H1 (cell line): ENCODE measurements at regions not wholly inside any gene's neighbourhood (a gene's known extent, or its start where the extent isn't known, plus 50 kb on each side); places are given as distances from the start of the nearest gene placed in this dataset.

Source experiments
- CTCF ChIA-PET: fragments of 300-600 bp; sonication (Branson Sonifier 250); formaldehyde crosslinking; loops from one replicate; lab custom pipeline; 2021; ENCODE audit not compliant: partially characterized antibody; lab: Charles Lee
- POLR2A ChIA-PET: fragments of 300-600 bp; sonication (Branson Sonifier 250); formaldehyde crosslinking; loops from one replicate; lab custom pipeline; 2021; ENCODE audit warnings: inconsistent platforms; ENCODE audit not compliant: partially characterized antibody; lab: Charles Lee
- DNase-seq, 2 experiments: peaks; one replicate each; pipeline versions ENCODE4 v3.0.0 to v3.0.0-alpha.2; 2010 to 2022; ENCODE audit warnings: low spot score in 2 of 2, low read depth in 1 of 2, mixed read lengths in 1 of 2
- FAIRE-seq: peaks from 2 replicates; lab custom pipeline; 2011; peaks lifted over from hg19 to GRCh38; lab: Jason Lieb, UNC
- H2AFZ ChIP-seq: 2 replicates; pipeline ENCODE4 v1.8.1; 2012; ENCODE audit warnings: low read length, inconsistent platforms
- H2AK5ac ChIP-seq: 2 replicates; pipeline ENCODE4 v1.6.1; 2013; ENCODE audit warnings: low read depth, low read length
- H2BK120ac ChIP-seq: replicated peaks from 2 replicates; pipeline ENCODE3; 2013; ENCODE audit warnings: low read depth, low read length, inconsistent platforms
- H2BK12ac ChIP-seq: 2 replicates; pipeline ENCODE4 v1.6.1; 2013; ENCODE audit warnings: low read depth, low read length
- H2BK15ac ChIP-seq: 2 replicates; pipeline ENCODE4 v1.6.1; 2013; ENCODE audit warnings: low read length
- H2BK20ac ChIP-seq: 2 replicates; pipeline ENCODE4 v1.6.1; 2013; ENCODE audit warnings: low read length
- H2BK5ac ChIP-seq: 2 replicates; pipeline ENCODE4 v1.6.1; 2013; ENCODE audit warnings: low read depth, low read length
- H3K14ac ChIP-seq: 2 replicates; pipeline ENCODE4 v1.6.1; 2013; ENCODE audit warnings: inconsistent platforms; ENCODE audit not compliant: insufficient read length
- H3K18ac ChIP-seq: 2 replicates; pipeline ENCODE4 v1.6.1; 2013; ENCODE audit warnings: low read length; ENCODE audit errors: extremely low read depth
- H3K23ac ChIP-seq: 2 replicates; pipeline ENCODE4 v1.6.1; 2013; ENCODE audit warnings: inconsistent platforms; ENCODE audit not compliant: insufficient read length
- H3K23me2 ChIP-seq: 2 replicates; pipeline ENCODE4 v1.6.1; 2013; ENCODE audit warnings: low read depth, low read length
- H3K27ac ChIP-seq: 2 replicates; pipeline ENCODE4 v1.6.1; 2011; ENCODE audit warnings: low read depth, low read length, inconsistent platforms
- H3K27me3 ChIP-seq, 4 experiments: replicated peaks in 1 of 4; 1 replicate in 1 of 4; 2 replicates in 3 of 4; pipeline versions ENCODE4 v1.6.1 to v1.8.1; 2011 to 2013; ENCODE audit warnings: low read length in 3 of 4, mild to moderate bottlenecking in 3 of 4, inconsistent platforms in 2 of 4, mixed read lengths in 2 of 4, moderate library complexity in 1 of 4; ENCODE audit not compliant: control insufficient read depth in 3 of 4, insufficient read depth in 3 of 4; ENCODE audit errors: extremely low read depth in 1 of 4
- H3K36me3 ChIP-seq, 4 experiments: 2 replicates each; pipeline versions ENCODE4 v1.6.1 to v1.8.1; 2011 to 2013; ENCODE audit warnings: mild to moderate bottlenecking in 4 of 4, low read length in 3 of 4, moderate library complexity in 2 of 4, control low read depth in 1 of 4, inconsistent platforms in 1 of 4; ENCODE audit not compliant: insufficient read depth in 4 of 4, control insufficient read depth in 2 of 4
- H3K4ac ChIP-seq: replicated peaks from 2 replicates; pipeline ENCODE3; 2013; ENCODE audit warnings: low read length, low read depth, mixed read lengths, inconsistent platforms; ENCODE audit not compliant: insufficient read length
- H3K4me1 ChIP-seq, 4 experiments: replicated peaks in 1 of 4; 1 replicate in 1 of 4; 2 replicates in 3 of 4; pipeline versions ENCODE4 v1.6.1 to v1.8.1; 2011 to 2013; ENCODE audit warnings: low read length in 3 of 4, inconsistent platforms in 2 of 4, mixed read lengths in 1 of 4; ENCODE audit not compliant: insufficient read depth in 4 of 4, control insufficient read depth in 3 of 4
- H3K4me2 ChIP-seq, 2 experiments: 2 replicates each; pipeline versions ENCODE4 v1.6.1 to v1.8.1; 2011 to 2013; ENCODE audit warnings: low read depth in 2 of 2, low read length in 2 of 2, control low read depth in 1 of 2, inconsistent platforms in 1 of 2, mild to moderate bottlenecking in 1 of 2; ENCODE audit not compliant: insufficient read depth in 1 of 2
- H3K4me3 ChIP-seq, 4 experiments: fragments of 200-600, 300-600 bp in 1 of 4; sonication (generic), shearing (Covaris generic), sonication (Bioruptor Twin) in 1 of 4; 2 replicates each; pipeline versions ENCODE4 v1.5.1 to v1.8.1; 2011 to 2016; ENCODE audit warnings: low read length in 4 of 4, low read depth in 3 of 4, control low read depth in 2 of 4, inconsistent platforms in 2 of 4, mild to moderate bottlenecking in 2 of 4, mixed read lengths in 1 of 4, moderate library complexity in 1 of 4; ENCODE audit not compliant: insufficient read depth in 2 of 4; ENCODE audit errors: extremely low read depth in 1 of 4
- H3K56ac ChIP-seq: replicated peaks from 2 replicates; pipeline ENCODE3; 2013; ENCODE audit warnings: low read depth, mild to moderate bottlenecking, mixed read lengths, low read length, inconsistent platforms; ENCODE audit not compliant: insufficient read length
- H3K79me1 ChIP-seq: 2 replicates; pipeline ENCODE4 v1.6.1; 2013; ENCODE audit warnings: low read depth, low read length, control low read depth
- H3K79me2 ChIP-seq, 2 experiments: 2 replicates each; pipeline versions ENCODE4 v1.6.1 to v1.8.1; 2012 to 2013; ENCODE audit warnings: low read length in 2 of 2, mild to moderate bottlenecking in 2 of 2, inconsistent platforms in 1 of 2; ENCODE audit not compliant: insufficient read depth in 2 of 2, control insufficient read depth in 1 of 2
- H3K9ac ChIP-seq, 4 experiments: replicated peaks in 1 of 4; 1 replicate in 1 of 4; 2 replicates in 3 of 4; pipeline versions ENCODE4 v1.6.1 to v1.8.1; 2011 to 2013; ENCODE audit warnings: low read depth in 3 of 4, low read length in 3 of 4, control low read depth in 2 of 4, mild to moderate bottlenecking in 2 of 4, moderate library complexity in 2 of 4, inconsistent platforms in 1 of 4; ENCODE audit errors: extremely low read depth in 1 of 4
- H3K9me3 ChIP-seq, 2 experiments: 2 replicates each; pipeline versions ENCODE4 v1.6.1 to v1.8.1; 2012 to 2013; ENCODE audit warnings: mild to moderate bottlenecking in 2 of 2, moderate library complexity in 2 of 2, control low read depth in 1 of 2, inconsistent platforms in 1 of 2, low read depth in 1 of 2, low read length in 1 of 2, mixed read lengths in 1 of 2; ENCODE audit not compliant: insufficient read depth in 2 of 2
- H4K20me1 ChIP-seq, 2 experiments: replicated peaks in 1 of 2; 2 replicates each; pipeline versions ENCODE3 to v1.8.1; 2011 to 2013; ENCODE audit warnings: inconsistent platforms in 2 of 2, low read length in 2 of 2, mild to moderate bottlenecking in 1 of 2; ENCODE audit not compliant: insufficient read depth in 2 of 2, control insufficient read depth in 1 of 2
- H4K5ac ChIP-seq: 2 replicates; pipeline ENCODE4 v1.6.1; 2013; ENCODE audit warnings: low read length, low read depth, mixed read lengths, inconsistent platforms; ENCODE audit not compliant: insufficient read length
- H4K8ac ChIP-seq: 2 replicates; pipeline ENCODE4 v1.8.0; 2013; ENCODE audit warnings: mild to moderate bottlenecking, moderate library complexity, low read length, inconsistent platforms; ENCODE audit not compliant: insufficient read depth; ENCODE audit errors: extremely low read depth
- H4K91ac ChIP-seq: replicated peaks from 2 replicates; pipeline ENCODE3; 2013; ENCODE audit warnings: low read length, mixed read lengths, inconsistent platforms; ENCODE audit not compliant: insufficient read length
- BRCA1 ChIP-seq: IDR thresholded peaks from 2 replicates; pipeline ENCODE4 v1.6.1; 2012; ENCODE audit warnings: low read depth, low read length, improper control_type of control experiment
- CTBP2 ChIP-seq: IDR thresholded peaks from 2 replicates; pipeline ENCODE4 v1.7.0; 2011; ENCODE audit warnings: borderline replicate concordance, mild to moderate bottlenecking, moderate library complexity, mixed read lengths, low read length; ENCODE audit not compliant: insufficient read depth, insufficient read length
- FOSL1 ChIP-seq: IDR thresholded peaks from 2 replicates; pipeline ENCODE4 v1.6.1; 2011; ENCODE audit warnings: mild to moderate bottlenecking, low read depth, low read length, moderate library complexity; ENCODE audit not compliant: insufficient read depth
- KDM1A ChIP-seq: fragments of 200-600, 300-600 bp; sonication (generic); IDR thresholded peaks from 2 replicates; pipeline ENCODE4 v1.7.1; 2016; ENCODE audit warnings: mild to moderate bottlenecking, low read length, borderline replicate concordance
- KDM4A ChIP-seq: IDR thresholded peaks from one replicate; pipeline ENCODE4 v1.7.1; 2012; ENCODE audit warnings: low read depth, mild to moderate bottlenecking, moderate library complexity, low read length, inconsistent platforms; ENCODE audit not compliant: severe bottlenecking
- MAFK ChIP-seq: IDR thresholded peaks from 2 replicates; pipeline ENCODE4 v1.6.1; 2012; ENCODE audit warnings: low read depth, mild to moderate bottlenecking, improper control_type of control experiment, low read length
- RBBP5 ChIP-seq: IDR thresholded peaks from 2 replicates; pipeline ENCODE4 v1.7.1; 2012; ENCODE audit warnings: low read depth, mild to moderate bottlenecking, inconsistent platforms, low read length, moderate library complexity, borderline replicate concordance
- SIRT6 ChIP-seq: IDR thresholded peaks from one replicate; pipeline ENCODE4 v1.7.1; 2012; ENCODE audit warnings: low read length, inconsistent platforms
- SIX5 ChIP-seq: IDR thresholded peaks from 2 replicates; pipeline ENCODE4 v1.6.1; 2011; ENCODE audit warnings: mild to moderate bottlenecking, low read depth, low read length
- TAF1 ChIP-seq: IDR thresholded peaks from 2 replicates; pipeline ENCODE4 v1.6.1; 2011; ENCODE audit warnings: mild to moderate bottlenecking, low read depth, low read length
- TCF12 ChIP-seq: IDR thresholded peaks from 2 replicates; pipeline ENCODE4 v1.6.1; 2011; ENCODE audit warnings: low read depth, mild to moderate bottlenecking, low read length
- YY1 ChIP-seq: IDR thresholded peaks from 2 replicates; pipeline ENCODE4 v1.6.1; 2011; ENCODE audit warnings: low read depth, mild to moderate bottlenecking, low read length
- WGBS, 2 experiments: shearing (Covaris generic) in 1 of 2; methylation state at CpG; one replicate each; pipeline versions ENCODE4 v1.1.6 to v1.1.7; 2013 to 2015; ENCODE audit warnings: low lambda C conversion rate in 2 of 2, mixed read lengths in 2 of 2, inconsistent platforms in 1 of 2, low coverage in 1 of 2, missing lambda C conversion rate in 1 of 2; ENCODE audit not compliant: insufficient replicate concordance in 2 of 2, insufficient coverage in 1 of 2, insufficient read length in 1 of 2; ENCODE audit errors: extremely low coverage in 1 of 2, missing lambda C conversion rate in 1 of 2; 5-methylcytosine and 5-hydroxymethylcytosine counted together
- TF ChIP-seq, protein P1 (sequence below): IDR thresholded peaks from 2 replicates; pipeline ENCODE4 v1.6.1; 2011; ENCODE audit warnings: low read depth, mild to moderate bottlenecking, low read length; ENCODE audit not compliant: insufficient read depth
- TF ChIP-seq, protein P2 (sequence below): IDR thresholded peaks from 2 replicates; pipeline ENCODE4 v1.6.1; 2012; ENCODE audit warnings: inconsistent platforms

DNA sequence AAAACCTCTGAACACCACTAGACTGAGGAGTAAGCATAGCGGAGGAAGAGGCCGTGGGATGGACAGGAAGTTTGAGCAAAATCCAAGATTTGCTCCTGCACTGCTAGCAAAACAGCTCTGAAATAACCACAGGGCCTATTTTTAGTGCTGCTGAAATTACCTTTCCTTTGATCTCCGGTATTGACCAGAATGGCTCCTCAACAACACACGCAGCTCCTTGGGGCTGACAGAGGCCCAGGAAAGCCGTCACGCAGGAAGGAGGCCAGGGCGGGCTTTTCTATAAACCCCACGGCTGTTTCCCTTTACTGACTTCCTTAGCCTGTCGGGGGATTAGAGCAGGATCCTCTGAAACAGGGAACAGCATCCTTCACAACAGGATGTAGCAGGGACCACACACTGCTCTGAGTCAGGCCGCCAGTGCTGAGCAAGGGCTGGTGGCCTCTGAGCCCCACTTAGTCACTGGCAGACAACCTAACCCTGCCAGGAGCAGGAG, 80.8 kb upstream of the LCLAT1 start:
- POLR2A ChIA-PET: no interaction called here
- Histone ChIP-seq H2BK12ac (no peak overlapping the region), H2BK120ac (no peak overlapping the region), H3K23ac (no peak overlapping the region), H3K23me2 (no peaks in the 10 kb centered on the region), H3K4me3 (no peak overlapping the region), H3K4me1 (no peaks in the 10 kb centered on the region), H3K4ac (no peak overlapping the region), H3K4me2 (no peak overlapping the region), H2BK5ac (no peak overlapping the region), H2BK15ac (no peak overlapping the region), H3K14ac (no peak overlapping the region), H3K79me2 (no peaks in the 10 kb centered on the region), H2AK5ac (no peak overlapping the region), H3K27me3 (no peaks in the 10 kb centered on the region), H2BK20ac (no peak overlapping the region), H4K5ac (no peak overlapping the region), H3K27ac (no peak overlapping the region), H2AFZ (no peak overlapping the region), H3K79me1 (no peaks in the 10 kb centered on the region), H3K36me3 (no peaks in the 10 kb centered on the region), H3K18ac (no peak overlapping the region), H3K9ac (no peak overlapping the region), H4K91ac (no peak overlapping the region), H4K20me1 (no peaks in the 10 kb centered on the region), H3K9me3 (no peaks in the 10 kb centered on the region), H3K56ac (no peak overlapping the region), H4K8ac (no peak overlapping the region)
- no peak for DNase-seq
- FAIRE-seq: no peak
- 90% methylated on average over 8 of the region's 10 CpGs; no CpG with 5 or more reads in 1 of the 2 experiments for WGBS, 2 experiments
- CTCF ChIA-PET: interaction anchor here (0.9 kb wide), 1 partner anchor 345 kb away, joined by 4 read pairs; no protein-coding TSS in a partner anchor
- TF ChIP-seq TAF1 (no peak), CTBP2 (no peak), SIX5 (no peak), FOSL1 (no peak), KDM1A (no peak), RBBP5 (no peak), TCF12 (no peak), YY1 (no peak), SIRT6 (no peak), KDM4A (no peak), BRCA1 (no peak), MAFK (no peak)
- TF ChIP-seq, protein P1, sequence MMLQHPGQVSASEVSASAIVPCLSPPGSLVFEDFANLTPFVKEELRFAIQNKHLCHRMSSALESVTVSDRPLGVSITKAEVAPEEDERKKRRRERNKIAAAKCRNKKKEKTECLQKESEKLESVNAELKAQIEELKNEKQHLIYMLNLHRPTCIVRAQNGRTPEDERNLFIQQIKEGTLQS: no peak
- TF ChIP-seq, protein P2, sequence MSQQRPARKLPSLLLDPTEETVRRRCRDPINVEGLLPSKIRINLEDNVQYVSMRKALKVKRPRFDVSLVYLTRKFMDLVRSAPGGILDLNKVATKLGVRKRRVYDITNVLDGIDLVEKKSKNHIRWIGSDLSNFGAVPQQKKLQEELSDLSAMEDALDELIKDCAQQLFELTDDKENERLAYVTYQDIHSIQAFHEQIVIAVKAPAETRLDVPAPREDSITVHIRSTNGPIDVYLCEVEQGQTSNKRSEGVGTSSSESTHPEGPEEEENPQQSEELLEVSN: no peak
